NCI-H2081 treated with DMSO at 0.1 percent for 48 hours (cell line): ENCODE measurements at regions not wholly inside any gene's neighbourhood (a gene's known extent, or its start where the extent isn't known, plus 50 kb on each side); places are given as distances from the start of the nearest gene placed in this dataset.

Experiments
- DNase-seq: peaks from one replicate; lab custom pipeline; 2025; lab: John Stamatoyannopoulos, UW

GRCh38 chr5:4228708-4229107 is 633.1 kb downstream of the IRX1 start:
- no peak for DNase-seq

GRCh38 chr5:4229414-4230292 is 634.0 kb downstream of the IRX1 start:
- DNase-seq = no peak

- no peak for DNase-seq
Measured at GRCh38 chr5:4230471-4230785, 634.8 kb downstream of the IRX1 start.

GRCh38 chr5:4230786-4231641 is 635.4 kb downstream of the IRX1 start:
- DNase-seq = no peak

- no peak for DNase-seq
Measured at GRCh38 chr5:4232084-4232483, 636.5 kb downstream of the IRX1 start.

DNA sequence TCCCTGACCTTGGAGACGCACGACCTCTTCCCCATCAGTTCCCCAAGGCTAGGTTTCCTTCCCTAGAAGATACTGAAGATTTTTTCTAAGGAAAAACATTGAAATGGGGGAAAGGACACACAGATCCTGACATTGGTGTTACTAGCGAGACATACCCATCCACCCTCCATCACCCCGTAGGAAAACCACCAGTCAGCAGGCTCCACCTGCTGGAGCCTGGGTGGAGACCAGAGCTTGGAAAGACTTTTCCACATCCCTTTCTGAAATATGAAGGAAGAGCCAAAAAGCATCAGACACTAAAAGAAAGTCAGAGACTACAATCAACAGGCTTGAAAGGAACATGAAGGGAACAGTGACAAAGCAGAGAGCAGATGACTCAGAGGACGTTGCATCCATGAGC is 638.0 kb downstream of the IRX1 start:
- no peak for DNase-seq

GRCh38 chr5:4243479-4244264 is 648.0 kb downstream of the IRX1 start:
- no peak for DNase-seq

DNA sequence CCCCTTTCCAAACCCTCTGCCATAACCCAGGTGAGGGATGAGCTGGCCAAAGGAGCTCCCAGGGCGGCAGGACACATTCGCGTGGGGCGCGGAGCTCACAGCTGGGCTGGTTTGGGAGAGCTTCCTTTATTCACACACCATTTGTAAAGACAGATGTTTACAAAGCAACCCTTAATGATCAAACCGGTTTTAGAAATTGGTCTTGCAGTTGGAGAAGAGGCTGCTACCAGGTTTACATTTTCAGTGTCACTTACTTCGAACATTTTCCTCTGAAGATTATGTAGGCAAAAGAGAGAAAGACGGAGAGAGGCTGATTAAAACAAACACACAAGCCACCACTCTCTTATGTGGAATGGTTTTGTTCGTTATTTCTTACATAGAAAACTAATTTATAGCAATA is 648.7 kb downstream of the IRX1 start:
- no peak for DNase-seq

DNA sequence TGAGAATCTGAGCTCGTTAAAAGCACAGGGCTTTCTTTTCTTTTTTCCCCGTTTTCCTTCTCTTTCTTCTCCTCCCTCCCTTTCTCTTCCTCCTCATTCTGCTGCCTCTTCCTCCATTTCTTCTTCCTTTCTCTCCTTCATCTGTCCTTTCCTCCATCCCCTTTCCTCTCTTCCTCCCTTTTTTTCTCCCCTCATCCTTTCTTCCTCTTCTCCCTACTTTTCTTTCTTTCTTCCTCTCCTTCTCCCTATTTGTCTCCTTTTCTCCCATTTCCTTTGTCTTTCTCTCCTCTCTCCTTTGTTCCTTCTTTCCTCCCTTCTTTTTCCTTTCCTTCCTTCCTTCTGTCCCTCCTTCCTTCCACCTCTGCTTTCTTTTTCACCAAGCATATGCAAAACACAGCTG is 649.4 kb downstream of the IRX1 start:
- no peak for DNase-seq

GRCh38 chr5:4245511-4245910 is 649.9 kb downstream of the IRX1 start:
- no peak for DNase-seq

DNA sequence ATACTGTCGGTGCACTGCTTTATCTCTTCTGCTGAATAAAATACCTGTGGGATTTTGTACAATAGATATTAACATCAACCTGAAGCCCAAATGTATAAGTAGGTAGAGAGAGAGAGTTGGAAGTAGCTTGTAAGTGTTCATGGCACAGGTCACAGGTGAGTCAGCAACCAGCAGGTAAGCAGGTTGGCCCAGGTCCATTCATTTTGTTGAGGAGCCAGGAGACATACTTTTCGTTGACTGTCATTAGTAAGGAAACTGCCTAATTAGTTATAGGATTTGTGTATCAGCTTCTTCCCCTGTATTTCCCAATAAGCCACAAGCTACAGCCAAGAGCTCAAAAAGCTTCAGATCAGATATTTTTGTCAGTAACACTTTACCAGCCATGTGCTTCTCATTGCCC is 650.8 kb downstream of the IRX1 start:
- no peak for DNase-seq

DNA sequence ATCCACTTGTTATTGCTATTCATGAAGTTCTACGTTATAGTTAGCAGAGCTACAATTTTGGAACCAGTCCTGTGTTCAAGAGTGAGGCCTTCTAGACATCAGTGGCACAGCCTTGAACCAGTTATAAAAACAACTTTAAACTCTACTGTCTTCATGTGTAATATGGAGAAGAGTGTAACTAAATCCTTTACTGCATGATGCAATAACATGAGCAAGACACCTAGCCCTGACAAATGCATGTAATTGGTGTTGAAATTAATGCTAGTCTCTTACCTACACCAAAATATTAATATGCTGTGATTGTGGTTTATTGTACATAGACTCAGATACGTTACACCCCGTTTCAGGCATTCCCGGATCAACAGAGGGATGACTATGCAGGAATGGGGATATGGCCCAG is 654.6 kb downstream of the IRX1 start:
- no peak for DNase-seq

- no peak for DNase-seq
Measured at GRCh38 chr5:4252385-4252784, 656.8 kb downstream of the IRX1 start.

GRCh38 chr5:4254736-4255135 is 659.1 kb downstream of the IRX1 start:
- no peak for DNase-seq

GRCh38 chr5:4255441-4255840 is 659.8 kb downstream of the IRX1 start:
- no peak for DNase-seq

DNA sequence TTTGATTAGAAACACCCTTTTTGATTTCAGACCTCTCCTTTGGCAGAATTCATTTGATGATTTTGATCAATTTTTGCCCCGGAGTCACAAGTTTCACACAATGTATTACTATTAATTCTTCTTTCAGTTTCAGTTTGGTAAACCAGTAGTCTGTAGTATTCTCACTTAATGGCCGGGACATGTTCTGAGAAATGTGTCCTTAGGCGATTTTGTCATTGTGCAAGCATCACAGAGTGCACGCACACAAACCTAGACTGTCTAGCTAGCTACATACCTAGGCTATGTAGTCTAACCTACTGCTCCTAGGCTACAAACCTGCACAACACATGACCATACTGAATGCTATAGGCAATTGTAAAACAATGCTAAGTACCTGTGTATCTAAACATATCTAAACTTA is 662.5 kb downstream of the IRX1 start:
- DNase-seq = no peak

DNA sequence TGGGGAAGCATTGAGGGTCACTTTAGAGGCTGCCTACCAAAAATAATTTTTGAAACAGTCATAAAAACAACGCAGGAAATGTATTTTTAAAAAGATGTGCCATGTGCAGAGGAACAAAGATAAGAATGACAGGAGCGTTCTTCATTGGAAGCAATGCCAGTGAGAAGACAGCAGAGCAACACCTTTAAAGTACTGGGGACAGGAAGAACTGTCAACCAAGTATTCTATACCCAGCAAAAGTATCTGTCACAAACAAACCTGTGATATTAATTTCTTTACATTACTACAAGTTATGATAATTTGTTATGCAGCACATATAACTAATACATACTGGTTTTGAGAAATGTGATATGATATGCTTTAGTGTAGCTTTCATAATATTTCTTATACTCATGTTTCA is 675.6 kb downstream of the IRX1 start:
- no peak for DNase-seq

- DNase-seq = no peak
Measured at GRCh38 chr5:4275232-4275631, 679.6 kb downstream of the IRX1 start.

DNA sequence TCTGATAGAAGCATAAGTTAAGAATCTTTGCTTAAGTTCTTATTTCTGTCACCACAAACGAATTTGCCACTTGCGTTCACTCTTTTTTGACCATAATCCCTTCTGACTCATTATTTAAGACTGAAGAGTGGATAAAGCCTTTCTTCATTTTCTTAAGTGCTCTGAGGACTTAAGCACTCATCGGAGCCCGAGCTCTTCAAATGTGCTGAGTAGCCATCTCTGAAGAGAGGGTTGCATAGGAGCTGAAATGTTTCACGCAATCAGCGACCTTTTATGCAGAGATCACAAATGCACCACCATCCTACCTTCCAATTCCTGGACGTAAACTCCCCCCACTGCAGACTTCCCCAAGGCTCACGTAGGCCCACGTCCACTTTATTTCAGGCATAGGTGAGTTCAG is 699.2 kb downstream of the IRX1 start:
- DNase-seq = no peak

DNA sequence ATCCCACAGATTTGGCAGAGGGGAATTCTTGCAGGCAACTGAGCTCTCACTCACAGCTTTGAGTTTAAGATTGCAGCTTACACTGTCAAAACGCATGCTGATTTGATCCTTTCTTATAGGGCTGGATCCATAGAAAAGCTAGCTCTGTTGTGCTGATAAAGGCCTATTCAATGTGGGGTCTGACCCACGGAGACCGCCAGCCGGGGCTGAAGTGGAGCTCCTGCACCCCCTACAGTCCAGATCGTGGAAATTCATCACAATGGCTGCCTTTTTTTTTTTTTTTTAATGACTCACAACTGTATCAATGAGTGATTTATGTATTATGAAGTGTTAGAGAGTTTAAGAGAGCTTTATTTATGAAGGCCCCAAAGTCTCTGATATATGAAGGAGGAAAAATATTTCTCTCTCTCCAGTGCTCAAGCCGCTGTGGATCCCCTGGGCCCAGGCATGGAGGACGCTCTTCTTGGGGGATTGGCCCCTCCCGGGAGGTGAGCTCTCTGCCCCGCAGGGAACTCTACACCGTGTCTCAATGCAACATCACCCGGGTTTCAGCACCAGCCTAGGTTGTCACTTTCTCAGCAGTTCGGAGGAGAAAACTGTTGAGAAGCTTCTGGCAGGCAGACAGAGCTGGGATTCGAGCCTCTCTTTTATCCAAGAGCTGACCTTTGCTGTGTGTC is 700.2 kb downstream of the IRX1 start:
- no peak for DNase-seq

DNA sequence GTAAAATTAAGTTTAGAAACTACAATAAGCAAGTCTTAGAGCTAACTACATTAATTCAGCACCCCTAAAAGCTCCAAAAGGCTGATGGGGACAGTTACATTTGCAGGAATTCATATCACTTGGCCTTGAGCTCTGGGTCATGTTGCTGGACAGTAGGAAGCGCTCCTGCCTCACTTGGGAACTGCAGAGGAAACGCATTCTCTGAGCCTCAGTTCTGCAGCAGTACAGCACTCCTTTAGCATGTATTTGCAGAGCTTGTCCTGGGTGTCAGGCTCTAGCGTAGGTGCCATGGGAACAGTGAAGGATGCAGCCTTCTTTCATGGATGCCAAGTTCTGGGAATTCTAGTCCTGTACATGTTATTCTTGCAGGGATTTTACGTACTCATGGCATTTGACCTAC is 710.4 kb downstream of the IRX1 start:
- DNase-seq = no peak

- DNase-seq = no peak
Measured at GRCh38 chr5:4309026-4309425, 713.4 kb downstream of the IRX1 start.
